ENCODE measurements at regions not wholly inside any gene's neighbourhood (a gene's known extent, or its start where the extent isn't known, plus 50 kb on each side); places are given as distances from the start of the nearest gene placed in this dataset.
"Not testable (repeated sequence)": the region's sequence is repeated elsewhere in the genome, so short reads cannot be mapped to it uniquely, and the experiment has no call there.

- DNase-seq = no peak
Measured at GRCh38 chr3:106327696-106328025, 458.8 kb upstream of the CBLB start.

GRCh38 chr3:106328224-106328623 lies 459.4 kb upstream of the CBLB start:
- no peak for DNase-seq

GRCh38 chr3:106329521-106329920 lies 460.7 kb upstream of the CBLB start:
- DNase-seq = no peak

- no peak for DNase-seq
Measured at GRCh38 chr3:106331636-106332035, 462.8 kb upstream of the CBLB start.

- no peak for DNase-seq
Measured at GRCh38 chr3:106332129-106332528, 463.3 kb upstream of the CBLB start.

- DNase-seq = peak in 1 of 4 experiments; percentile 3
Measured at GRCh38 chr3:106332884-106333283, 464.1 kb upstream of the CBLB start.

GRCh38 chr3:106333911-106334618 lies 465.3 kb upstream of the CBLB start:
- DNase-seq = no peak

GRCh38 chr3:106336619-106337018 lies 467.8 kb upstream of the CBLB start:
- no peak for DNase-seq

- no peak for DNase-seq
Measured at GRCh38 chr3:106337116-106337515, 468.3 kb upstream of the CBLB start.

- DNase-seq = no peak
Measured at GRCh38 chr3:106338582-106339214, 469.9 kb upstream of the CBLB start.

GRCh38 chr3:106339551-106339950 lies 470.7 kb upstream of the CBLB start:
- no peak for DNase-seq

GRCh38 chr3:106341087-106341486 lies 472.3 kb upstream of the CBLB start:
- DNase-seq = no peak

GRCh38 chr3:106341586-106342162 lies 472.9 kb upstream of the CBLB start:
- DNase-seq = no peak

- DNase-seq = no peak
Measured at GRCh38 chr3:106342386-106342785, 473.6 kb upstream of the CBLB start.

- no peak for DNase-seq
Measured at GRCh38 chr3:106343811-106344210, 475.0 kb upstream of the CBLB start.

GRCh38 chr3:106345353-106346027 lies 476.7 kb upstream of the CBLB start:
- DNase-seq = no peak

GRCh38 chr3:106347350-106347749 lies 478.5 kb upstream of the CBLB start:
- no peak for DNase-seq

- no peak for DNase-seq
Measured at GRCh38 chr3:106348139-106348690, 479.4 kb upstream of the CBLB start.

- DNase-seq = no peak
Measured at GRCh38 chr3:106349191-106349881, 480.5 kb upstream of the CBLB start.

- no peak for DNase-seq
Measured at GRCh38 chr3:106355873-106356272, 487.1 kb upstream of the CBLB start.

- DNase-seq = no peak
Measured at GRCh38 chr3:106359692-106360091, 490.9 kb upstream of the CBLB start.

GRCh38 chr3:106360901-106361300 lies 492.1 kb upstream of the CBLB start:
- not testable (repeated sequence) for DNase-seq

- no peak for DNase-seq
Measured at GRCh38 chr3:106364477-106364876, 495.7 kb upstream of the CBLB start.

Measured in activated naive CD4-positive, alpha-beta T cell (primary cell).